ENCODE measurements at regions not wholly inside any gene's neighbourhood (a gene's known extent, or its start where the extent isn't known, plus 50 kb on each side); places are given as distances from the start of the nearest gene placed in this dataset.

- TF ChIP-seq, protein P1, sequence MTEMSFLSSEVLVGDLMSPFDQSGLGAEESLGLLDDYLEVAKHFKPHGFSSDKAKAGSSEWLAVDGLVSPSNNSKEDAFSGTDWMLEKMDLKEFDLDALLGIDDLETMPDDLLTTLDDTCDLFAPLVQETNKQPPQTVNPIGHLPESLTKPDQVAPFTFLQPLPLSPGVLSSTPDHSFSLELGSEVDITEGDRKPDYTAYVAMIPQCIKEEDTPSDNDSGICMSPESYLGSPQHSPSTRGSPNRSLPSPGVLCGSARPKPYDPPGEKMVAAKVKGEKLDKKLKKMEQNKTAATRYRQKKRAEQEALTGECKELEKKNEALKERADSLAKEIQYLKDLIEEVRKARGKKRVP (CRISPR knock-in tag; IDR thresholded peaks at IDR 0.05) = no peak
- TF ChIP-seq, protein P2, sequence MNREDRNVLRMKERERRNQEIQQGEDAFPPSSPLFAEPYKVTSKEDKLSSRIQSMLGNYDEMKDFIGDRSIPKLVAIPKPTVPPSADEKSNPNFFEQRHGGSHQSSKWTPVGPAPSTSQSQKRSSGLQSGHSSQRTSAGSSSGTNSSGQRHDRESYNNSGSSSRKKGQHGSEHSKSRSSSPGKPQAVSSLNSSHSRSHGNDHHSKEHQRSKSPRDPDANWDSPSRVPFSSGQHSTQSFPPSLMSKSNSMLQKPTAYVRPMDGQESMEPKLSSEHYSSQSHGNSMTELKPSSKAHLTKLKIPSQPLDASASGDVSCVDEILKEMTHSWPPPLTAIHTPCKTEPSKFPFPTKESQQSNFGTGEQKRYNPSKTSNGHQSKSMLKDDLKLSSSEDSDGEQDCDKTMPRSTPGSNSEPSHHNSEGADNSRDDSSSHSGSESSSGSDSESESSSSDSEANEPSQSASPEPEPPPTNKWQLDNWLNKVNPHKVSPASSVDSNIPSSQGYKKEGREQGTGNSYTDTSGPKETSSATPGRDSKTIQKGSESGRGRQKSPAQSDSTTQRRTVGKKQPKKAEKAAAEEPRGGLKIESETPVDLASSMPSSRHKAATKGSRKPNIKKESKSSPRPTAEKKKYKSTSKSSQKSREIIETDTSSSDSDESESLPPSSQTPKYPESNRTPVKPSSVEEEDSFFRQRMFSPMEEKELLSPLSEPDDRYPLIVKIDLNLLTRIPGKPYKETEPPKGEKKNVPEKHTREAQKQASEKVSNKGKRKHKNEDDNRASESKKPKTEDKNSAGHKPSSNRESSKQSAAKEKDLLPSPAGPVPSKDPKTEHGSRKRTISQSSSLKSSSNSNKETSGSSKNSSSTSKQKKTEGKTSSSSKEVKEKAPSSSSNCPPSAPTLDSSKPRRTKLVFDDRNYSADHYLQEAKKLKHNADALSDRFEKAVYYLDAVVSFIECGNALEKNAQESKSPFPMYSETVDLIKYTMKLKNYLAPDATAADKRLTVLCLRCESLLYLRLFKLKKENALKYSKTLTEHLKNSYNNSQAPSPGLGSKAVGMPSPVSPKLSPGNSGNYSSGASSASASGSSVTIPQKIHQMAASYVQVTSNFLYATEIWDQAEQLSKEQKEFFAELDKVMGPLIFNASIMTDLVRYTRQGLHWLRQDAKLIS (CRISPR knock-in tag; IDR thresholded peaks at IDR 0.05) = no peak
- TF ChIP-seq EZH2 (IDR thresholded peaks at IDR 0.05; ENCODE audit: borderline replicate concordance, low read depth, low read length) = no peak
- no peak for TF ChIP-seq CTCF (IDR thresholded peaks at IDR 0.05 in 2 of 3, conservative IDR thresholded peaks at IDR 0.05 in 1 of 3; ENCODE audit: insufficient read depth in 2 of 3, low read depth in 1 of 3, low read length in 3 of 3)
- TF ChIP-seq CEBPB (tag; IDR thresholded peaks at IDR 0.05) = no peak
- no peak for TF ChIP-seq YY1 (IDR thresholded peaks at IDR 0.05; ENCODE audit: borderline replicate concordance in 1 of 3, control insufficient read depth in 1 of 3, extremely low read depth in 1 of 3, insufficient read depth in 3 of 3, insufficient read length in 1 of 3, insufficient replicate concordance in 2 of 3, low read depth in 1 of 3, low read length in 2 of 3)
- TF ChIP-seq PATZ1 (CRISPR knock-in tag; IDR thresholded peaks at IDR 0.05; ENCODE audit: borderline replicate concordance) = no peak
- no peak for TF ChIP-seq POLR2A (conservative IDR thresholded peaks at IDR 0.05)
- TF ChIP-seq CUX1 (CRISPR knock-in tag; IDR thresholded peaks at IDR 0.05) = no peak
- TF ChIP-seq ZBTB1 (CRISPR knock-in tag; IDR thresholded peaks at IDR 0.05; ENCODE audit: borderline replicate concordance, low read depth) = no peak
- no peak for TF ChIP-seq LEF1 (IDR thresholded peaks at IDR 0.05)
- no peak for TF ChIP-seq ATF1 (CRISPR knock-in tag; IDR thresholded peaks at IDR 0.05)
- no peak for TF ChIP-seq ATF1 (tag; IDR thresholded peaks at IDR 0.05)
Observed at GRCh38 chr9:134490446-134490845, 151.2 kb upstream of the COL5A1 start.
